Dedifferentiated amniotic fluid mesenchymal stem cell (primary cell): ENCODE measurements at regions not wholly inside any gene's neighbourhood (a gene's known extent, or its start where the extent isn't known, plus 50 kb on each side); places are given as distances from the start of the nearest gene placed in this dataset.

ENCODE experiments used
- DNase-seq: peaks from one replicate; pipeline ENCODE4 v3.0.0-alpha.2; 2016; ENCODE audit errors: extremely low spot score

GRCh38 chr13:39283072-39283471 lies 244.8 kb downstream of the NHLRC3 start:
- DNase-seq, result no peak

- DNase-seq, result no peak
Measured at GRCh38 chr13:39284801-39285388, 246.6 kb downstream of the NHLRC3 start.
